Astrocyte (in vitro differentiated cells and primary cell): ENCODE measurements at regions not wholly inside any gene's neighbourhood (a gene's known extent, or its start where the extent isn't known, plus 50 kb on each side); places are given as distances from the start of the nearest gene placed in this dataset.

Experiments
- CTCF ChIP-seq: IDR thresholded peaks from 2 replicates; pipeline ENCODE4 v1.5.1; 2011; ENCODE audit warnings: low read depth, mild to moderate bottlenecking, inconsistent platforms, low read length, moderate library complexity; ENCODE audit not compliant: insufficient read depth
- EZH2 ChIP-seq: IDR thresholded peaks from 2 replicates; pipeline ENCODE4 v1.6.1; 2012; ENCODE audit warnings: mild to moderate bottlenecking, low read length, inconsistent platforms; ENCODE audit not compliant: insufficient read depth

DNA sequence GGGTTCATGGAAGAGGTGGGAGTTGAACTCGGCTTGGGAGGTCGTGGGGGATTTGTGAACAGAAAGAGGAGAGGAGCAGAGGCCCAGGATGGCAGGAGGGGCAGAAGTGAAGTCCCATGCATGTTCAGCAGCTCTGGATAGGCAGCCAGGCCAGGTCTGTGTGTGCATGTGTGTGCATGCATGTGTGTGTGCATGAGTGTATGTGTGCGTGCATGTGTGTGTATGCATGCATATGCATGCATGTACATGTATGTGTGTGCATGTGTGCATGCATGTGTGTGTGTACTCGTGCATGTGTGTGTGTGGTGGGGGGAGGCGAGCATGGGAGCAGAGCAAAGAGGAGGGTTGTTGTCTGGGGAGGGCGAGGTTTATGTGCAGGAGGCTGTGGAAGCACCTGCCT lies 178.4 kb downstream of the RPLP1 start:
- TF ChIP-seq CTCF (no peak), EZH2 (no peak)
